KBM-7 (cell line): ENCODE measurements at regions not wholly inside any gene's neighbourhood (a gene's known extent, or its start where the extent isn't known, plus 50 kb on each side); places are given as distances from the start of the nearest gene placed in this dataset.

Experiments
- DNase-seq: peaks from one replicate; pipeline ENCODE4 v3.0.0-alpha.2; 2015
- in situ Hi-C: fragments of 300-500 bp; cut with MboI; formaldehyde crosslinking; loops from 2 replicates; pipeline ENCODE4 v1.14.3; 2020; ENCODE audit warnings: low sequenced_read_pairs, low pct_unique_long_range_greater_than_20kb, mixed read lengths

DNA sequence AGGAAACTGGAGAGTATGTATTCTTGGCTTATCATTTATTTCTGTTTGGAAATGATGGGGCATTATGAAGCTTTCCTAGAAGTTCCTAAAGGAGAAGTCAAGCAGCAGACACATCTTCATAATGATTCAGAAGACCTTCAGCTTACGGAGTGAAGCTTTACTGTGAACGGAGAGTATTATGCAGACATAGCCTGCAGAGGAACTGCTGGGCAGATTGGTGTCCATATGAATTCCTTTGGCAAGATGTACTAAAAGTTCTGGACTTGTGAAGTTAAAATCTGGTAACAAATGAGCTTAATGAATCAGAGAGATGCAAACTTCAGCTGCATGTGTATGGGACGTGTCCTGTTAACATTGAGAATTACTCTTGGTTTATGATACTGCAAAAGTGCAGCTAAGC lies 60.1 kb downstream of the NABP1 start:
- in situ Hi-C loops: no loop called here
- DNase-seq: no peak

DNA sequence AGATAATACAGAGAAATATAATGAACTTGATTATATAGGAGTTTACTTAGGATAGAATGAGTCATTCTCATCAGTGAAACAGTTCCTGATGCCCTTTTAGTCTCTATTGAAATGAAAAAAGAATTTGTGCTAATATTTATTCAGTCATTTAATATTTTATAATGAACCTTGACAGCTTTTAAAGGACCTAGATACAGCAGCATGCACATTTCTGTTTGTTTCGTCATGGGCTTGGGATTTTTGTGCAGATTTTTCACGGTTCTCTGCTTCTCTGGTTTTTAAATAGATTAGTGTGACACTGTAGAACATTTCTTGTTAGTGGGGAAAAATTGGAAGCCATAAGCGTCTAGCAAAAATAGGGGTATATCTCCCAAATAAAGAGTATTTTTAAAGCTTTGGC lies 60.7 kb downstream of the NABP1 start:
- in situ Hi-C loops: no loop called here
- DNase-seq: no peak

DNA sequence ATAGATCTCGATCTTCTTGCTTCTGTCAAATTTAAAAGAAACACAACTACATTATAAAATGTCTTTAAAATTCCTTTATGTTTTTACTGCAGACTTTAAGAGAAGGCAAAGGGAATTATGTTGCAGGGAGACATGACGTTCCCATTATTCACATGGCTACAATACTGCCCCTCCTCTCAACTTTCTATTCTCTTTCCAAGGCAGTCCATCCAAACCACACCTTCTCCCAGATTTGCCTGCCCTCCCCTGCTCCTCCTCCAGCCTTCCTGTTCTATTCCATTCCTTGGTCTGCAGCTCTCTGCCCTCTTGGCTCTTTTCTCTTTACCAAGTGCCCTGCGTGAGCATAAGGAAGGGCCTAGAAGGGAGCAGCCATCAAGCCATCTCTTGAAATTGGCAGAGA lies 61.3 kb downstream of the NABP1 start:
- no peak for DNase-seq
- in situ Hi-C loops: no loop called here

DNA sequence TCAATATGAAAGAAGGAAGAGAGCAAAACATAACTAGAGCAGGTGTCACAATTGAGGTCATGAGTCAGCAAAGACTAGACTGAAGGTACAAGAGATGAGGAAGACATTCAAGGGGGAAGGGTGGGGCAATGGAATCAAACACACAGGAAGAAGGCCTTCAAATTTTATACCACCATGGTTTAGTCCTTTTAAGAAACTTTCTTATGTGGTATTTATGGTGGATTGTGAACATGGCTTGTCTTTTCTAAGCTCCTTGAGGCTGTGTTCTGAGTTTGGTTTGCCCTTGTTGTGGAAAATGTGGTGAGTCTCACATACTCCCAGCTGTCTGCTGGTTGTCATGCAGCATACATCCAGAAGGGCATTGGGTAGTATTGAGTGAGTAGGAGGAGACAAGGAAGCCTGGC lies 62.1 kb downstream of the NABP1 start:
- in situ Hi-C loops: no loop called here
- DNase-seq: peak; percentile 4

DNA sequence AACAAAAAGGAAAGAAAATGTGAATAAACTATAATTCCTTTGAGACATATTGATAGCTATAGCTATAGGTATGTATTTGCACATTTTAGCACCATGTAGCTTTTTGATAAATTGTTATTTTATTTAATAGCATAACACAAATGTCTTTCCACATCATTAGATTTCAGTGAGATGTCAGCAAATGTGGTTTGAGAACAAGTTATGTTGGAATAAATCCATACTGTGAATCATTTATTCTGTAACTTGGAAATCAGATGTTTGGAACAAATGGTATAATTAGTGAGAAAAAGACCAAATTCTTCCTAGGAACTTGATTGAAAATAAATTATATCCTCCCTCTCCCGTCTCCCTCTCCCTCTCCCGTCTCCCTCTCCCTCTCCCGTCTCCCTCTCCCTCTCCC lies 62.8 kb downstream of the NABP1 start:
- in situ Hi-C loops: no loop called here
- DNase-seq: no peak

DNA sequence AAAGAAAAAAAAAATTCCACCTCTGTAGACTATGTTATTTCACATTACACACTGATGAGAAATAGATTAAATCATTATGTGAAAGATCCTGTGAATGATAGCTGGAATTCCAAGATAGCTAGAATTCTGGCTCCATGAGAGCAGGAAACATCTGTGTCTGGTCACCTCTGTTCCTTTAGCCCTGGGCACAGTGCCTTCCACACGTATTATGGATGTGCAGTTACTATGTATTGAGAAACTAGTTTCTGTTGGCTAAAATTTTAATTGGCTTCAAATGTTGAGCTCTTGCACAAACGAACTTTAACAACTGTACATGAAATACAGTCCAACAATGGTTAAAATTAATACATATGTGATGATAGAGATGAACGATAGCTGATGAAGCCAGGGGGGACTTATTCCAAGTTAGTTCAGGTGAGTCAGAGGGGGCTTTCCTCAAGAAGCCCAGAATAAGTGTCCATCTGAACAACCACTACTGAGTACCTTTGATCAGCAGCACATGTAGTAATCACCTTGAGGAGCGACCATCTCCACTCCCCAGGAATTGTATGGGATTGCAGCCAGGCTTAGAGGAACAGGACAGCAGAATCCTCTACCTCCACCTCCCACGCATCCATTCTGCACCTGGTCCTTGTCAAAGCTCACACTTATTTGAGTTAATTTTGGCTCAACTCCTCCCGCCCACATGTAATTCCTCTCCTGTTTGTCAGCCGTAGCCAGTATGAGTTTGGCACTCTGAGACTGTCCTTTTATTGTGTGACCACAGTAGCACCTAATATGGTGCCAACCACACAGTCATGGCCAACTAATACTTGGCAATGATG lies 68.6 kb downstream of the NABP1 start:
- in situ Hi-C loops: no loop called here
- DNase-seq: no peak

DNA sequence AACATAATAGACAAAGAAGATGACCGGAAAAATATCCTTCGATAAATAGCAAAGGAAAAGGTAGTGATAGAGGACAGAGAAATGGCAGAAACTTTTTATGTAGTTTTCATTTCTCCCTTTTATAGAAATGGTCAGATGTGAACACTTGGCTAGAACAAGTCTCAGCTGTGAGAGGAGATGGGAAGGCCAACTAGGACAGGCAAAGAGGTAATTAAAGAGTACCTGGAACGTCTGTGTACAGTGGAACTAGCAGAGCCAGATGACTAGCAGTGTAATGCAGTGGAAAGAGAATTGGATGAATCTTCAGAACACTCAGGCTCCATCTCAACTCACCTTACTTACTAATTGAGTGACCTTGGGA lies 69.2 kb downstream of the NABP1 start:
- in situ Hi-C loops: no loop called here
- DNase-seq: no peak

DNA sequence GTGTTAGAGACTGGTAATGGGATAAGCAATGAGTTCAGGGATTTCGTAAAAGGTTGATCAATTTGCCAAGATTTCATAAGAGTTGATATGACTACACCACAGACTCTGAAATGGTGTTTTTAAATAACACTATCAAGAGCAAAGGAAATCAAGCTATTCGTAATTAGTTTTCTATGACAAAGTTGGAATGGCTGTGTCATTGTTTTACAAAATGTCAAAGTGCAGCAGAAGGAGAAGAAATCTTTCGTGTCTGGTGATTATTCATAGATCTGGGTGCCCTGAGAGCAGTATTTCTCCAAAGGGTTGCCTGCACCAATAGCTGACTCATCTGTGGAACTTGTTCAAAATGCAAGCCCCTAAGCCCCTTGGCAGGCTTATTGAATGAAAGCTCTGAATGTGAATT lies 70.1 kb downstream of the NABP1 start:
- in situ Hi-C loops: no loop called here
- DNase-seq: no peak

DNA sequence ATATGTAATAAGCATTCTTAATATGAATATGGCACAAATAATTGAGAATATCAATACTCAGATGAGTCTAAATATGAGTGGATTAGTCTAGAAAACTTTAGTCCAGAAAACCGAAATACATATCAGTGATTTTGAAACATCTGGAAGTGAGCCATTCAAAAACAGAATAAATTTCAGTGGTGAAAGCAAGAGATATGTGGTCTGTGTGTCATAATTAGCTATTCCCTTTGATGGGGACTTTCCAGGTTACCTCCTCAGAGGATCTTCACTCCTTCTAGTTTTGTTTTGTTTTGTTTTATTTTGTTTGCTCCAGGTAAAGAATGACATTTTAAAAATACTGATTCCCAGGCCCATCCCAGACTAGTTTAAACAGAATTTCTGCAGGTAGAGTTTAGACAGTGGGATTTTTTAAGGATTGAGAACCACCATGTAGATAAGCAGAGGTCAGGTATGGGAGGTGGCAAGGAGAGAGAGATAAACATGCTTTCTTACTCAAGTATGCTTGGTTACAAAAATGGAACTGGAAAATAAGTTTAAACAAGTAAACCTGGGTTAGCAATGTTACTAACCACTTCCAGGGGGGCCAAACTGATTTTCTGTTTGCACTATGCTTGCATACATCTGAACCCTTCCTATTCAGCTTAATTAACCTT lies 70.7 kb downstream of the NABP1 start:
- in situ Hi-C loops: no loop called here
- DNase-seq: no peak

DNA sequence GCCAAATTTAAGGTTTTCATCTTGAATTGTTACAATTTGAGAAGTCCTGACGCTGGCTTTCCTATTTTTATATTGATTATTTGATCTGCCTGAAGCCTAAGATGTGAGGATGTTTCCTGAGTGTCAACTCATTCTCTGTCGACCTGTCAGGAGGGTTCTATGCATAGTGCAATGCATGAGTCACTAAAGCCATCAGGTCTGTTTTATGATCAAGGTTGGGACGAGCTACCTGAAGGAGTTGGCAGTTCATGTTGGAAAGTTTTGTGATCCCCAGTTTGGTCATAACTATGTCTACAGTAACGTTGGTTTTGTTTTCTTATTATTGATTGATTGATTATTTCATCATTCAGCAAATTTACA lies 71.2 kb downstream of the NABP1 start:
- in situ Hi-C loops: no loop called here
- DNase-seq: no peak

DNA sequence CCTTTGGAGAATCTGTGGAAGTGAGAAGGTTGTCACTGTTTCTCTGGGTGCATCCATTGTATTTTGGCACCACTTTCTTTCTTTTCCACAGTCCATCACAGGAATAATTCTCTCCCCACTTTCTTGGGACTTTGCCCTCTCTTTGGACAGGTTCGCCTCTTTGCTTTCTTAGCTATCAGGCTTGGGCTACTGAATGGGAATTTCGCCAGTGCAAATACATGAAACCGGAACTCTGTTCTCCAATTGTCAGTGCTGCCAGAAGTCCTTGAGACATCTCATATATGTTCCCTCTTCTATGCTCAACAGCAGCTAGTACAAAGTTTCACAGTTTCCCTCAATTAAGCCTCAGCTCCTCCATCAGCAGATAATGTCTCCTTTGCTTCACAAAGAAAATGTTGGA lies 76.2 kb downstream of the NABP1 start:
- in situ Hi-C loops: no loop called here

DNA sequence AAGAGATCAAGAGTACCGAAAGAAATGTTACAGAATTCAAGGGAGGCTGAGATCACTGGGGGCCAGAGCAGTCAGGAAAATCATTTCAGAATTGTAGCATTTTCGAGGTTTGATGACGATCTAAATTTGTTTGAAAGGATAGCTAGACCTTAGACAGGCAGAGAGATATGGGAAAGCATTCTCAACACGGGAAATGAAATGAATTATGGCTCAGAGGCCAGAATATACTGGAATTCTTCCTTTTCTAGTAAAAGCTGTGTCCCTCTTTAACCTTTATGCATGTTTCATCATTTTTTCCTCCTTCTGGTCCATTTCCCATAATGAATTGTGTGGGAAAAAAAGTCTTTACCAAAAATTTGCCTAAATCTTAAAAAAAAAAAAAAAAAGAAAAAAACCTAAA lies 78.8 kb downstream of the NABP1 start:
- in situ Hi-C loops: no loop called here

More for the DNA sequence above, 76.2 kb downstream of the NABP1 start:
- DNase-seq: no peak

DNA sequence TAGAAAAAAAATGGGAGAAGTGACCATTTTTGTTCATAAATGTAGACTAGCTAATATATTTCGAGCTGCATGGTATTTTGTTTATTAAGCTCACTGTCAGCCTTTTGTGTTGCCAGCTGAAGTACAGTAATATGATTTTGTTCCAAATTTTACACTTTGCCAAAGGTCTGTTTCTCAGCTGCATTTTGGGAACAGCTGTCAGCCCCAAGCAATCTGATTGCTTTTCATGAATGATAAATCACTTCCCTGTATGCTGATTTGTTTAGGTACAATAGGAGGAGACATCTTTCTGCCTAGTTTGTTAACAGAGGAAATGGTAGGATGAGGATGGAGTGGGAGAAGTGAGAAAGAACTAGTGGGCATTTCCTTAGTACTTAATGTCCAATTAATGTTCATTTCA lies 79.3 kb downstream of the NABP1 start:
- no peak for DNase-seq
- in situ Hi-C loops: no loop called here

More for the DNA sequence above, 78.8 kb downstream of the NABP1 start:
- no peak for DNase-seq

DNA sequence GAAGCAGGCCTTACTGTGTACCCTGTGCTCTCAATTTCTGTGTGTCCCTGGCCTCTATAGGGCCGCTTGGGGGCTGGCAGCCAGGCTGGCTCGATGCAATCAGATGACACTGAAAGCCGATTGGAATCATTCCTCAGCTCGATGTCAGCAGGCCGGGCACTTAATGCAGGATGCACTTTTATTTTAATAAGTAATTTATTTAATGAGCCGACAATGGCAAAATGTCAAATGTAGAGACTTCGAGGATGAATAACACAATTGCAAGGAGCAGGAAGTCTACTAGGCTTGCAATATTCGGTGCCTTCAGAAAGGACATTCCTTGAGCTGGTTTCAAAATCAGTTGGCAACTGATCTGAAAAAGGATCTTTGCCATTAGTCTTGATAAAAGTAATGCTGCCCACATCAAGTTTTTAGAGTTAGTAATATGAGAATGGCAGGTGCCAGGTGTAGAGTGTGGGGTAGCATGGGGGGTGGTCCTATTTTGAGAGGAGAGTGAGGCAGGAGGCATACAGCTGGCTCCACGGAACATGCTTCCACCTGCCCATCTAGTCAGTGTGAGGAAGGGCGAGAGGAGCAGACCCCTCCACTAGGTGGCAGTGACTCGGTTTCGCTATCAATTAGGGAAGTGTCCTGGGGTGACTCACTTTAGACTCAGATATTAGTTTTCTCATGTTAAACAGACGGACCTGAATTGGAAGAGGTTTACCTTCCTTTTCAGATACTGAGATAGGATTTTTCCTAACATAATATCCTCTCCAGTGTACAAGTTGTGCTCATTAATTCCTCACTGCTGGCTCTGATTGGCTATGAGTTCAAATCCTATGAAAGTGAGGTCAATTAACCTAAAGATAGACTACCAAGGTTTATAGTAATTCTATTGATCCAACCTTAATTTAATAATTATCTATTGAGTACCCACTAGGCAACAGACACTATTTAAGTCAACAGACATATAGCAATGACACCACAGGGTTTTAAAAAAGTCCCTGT lies 80.9 kb downstream of the NABP1 start:
- peak; percentile 87 for DNase-seq
- in situ Hi-C loops: no loop called here

DNA sequence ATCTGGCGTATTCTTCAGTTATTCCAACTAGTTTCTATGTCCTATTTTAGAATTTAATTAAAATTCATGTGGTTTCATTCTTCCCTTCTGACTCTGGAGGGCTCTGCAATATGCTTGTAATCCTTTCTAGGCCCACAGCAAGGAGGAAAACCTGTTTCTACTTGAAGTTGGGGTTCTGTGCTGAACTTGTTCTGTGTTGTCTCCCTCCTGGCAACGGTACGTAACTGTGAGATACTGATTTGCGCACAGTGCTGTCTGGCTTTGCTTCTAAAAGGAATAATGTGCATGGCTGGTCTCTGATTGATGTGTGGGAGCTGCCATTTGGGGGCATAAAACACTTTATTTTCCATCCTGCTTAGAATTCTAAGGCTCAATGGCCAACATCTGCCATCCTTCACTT lies 81.7 kb downstream of the NABP1 start:
- no peak for DNase-seq
- in situ Hi-C loops: no loop called here

DNA sequence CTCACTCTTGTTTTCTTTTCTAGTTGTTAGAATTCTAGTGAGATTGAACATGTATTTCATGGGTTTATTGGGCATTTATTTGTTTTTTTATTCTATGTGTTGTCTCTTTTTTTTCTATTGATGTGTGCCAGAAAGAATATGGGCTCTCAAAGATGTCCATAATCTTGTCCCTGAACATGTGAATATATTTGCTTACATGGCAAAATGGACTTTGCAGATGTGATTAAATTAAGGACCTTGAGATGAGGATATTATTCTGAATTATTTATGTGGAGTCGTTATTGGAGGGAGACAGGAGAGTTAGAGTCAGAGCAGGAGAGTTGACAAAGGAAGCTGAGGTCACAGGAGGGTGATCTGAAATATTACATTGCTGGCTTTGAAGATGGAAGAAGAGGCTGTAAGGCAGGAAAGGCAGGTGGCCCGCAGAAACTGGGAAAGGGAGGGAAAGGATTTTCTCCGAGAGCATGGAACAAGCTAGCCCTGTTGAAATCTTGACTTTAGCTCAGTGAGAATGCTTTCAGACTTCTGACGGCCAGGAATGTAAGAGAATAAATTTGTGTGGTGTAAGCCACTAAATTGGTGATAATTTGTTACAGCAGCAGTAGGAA lies 82.8 kb downstream of the NABP1 start:
- no peak for DNase-seq
- in situ Hi-C loops: no loop called here

DNA sequence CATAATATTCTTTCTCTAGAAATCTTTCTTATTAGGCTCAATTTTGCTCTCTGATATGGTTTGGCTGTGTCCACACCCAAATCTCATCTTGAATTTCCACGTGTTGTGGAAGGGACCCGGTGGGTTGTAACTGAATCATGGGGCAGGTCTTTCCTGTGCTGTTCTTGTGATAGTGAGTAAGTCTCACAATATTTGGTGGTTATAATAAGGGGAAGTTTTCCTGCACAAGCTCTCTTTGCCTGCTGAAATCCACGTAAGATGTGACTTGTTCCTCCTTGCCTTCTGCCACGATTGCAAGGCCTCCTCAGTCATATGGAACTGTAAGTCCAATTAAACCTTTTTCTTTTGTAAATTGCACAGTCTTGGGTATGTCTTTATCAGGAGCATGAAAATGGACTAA lies 73.8 kb downstream of the CAVIN2 start:
- in situ Hi-C loops: no loop called here
- DNase-seq: no peak

DNA sequence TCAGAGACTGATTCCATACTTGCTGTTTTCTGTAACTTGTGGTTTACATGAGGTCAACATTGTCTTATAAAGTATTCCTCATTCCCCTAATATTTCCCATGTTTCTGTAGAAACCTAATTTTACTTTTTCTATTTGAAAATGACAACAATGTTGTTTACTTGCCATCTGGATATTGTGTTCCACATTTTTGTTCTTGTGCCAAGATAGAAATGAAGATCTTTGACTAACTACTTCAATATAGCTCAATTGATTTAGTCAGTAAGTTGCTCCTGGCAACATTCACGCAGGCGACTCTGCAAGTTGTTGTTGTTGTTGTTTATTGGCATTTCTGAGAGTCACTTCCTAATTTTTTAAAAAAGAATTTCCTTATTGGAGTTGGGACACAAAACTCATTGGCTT lies 69.5 kb downstream of the CAVIN2 start:
- in situ Hi-C loops: no loop called here
- DNase-seq: no peak

DNA sequence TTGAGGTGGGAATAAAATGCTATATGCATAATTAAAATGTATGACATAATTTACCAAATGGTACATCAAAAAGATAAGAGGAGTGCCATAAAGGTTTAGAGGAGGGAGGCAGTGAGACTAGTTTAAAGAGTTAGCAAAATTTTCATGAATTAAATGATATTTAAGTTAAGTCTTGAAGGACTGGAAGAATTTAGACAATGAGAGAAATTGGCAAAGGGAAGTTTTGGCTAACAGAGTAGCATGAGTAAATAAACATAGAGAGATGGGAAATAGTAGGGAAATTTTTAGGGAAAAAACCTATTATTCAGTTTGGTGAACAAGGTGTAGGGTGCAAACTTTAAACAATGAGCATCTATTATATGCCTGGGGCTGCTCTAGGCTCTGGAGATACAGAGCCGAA lies 68.8 kb downstream of the CAVIN2 start:
- no peak for DNase-seq
- in situ Hi-C loops: no loop called here

DNA sequence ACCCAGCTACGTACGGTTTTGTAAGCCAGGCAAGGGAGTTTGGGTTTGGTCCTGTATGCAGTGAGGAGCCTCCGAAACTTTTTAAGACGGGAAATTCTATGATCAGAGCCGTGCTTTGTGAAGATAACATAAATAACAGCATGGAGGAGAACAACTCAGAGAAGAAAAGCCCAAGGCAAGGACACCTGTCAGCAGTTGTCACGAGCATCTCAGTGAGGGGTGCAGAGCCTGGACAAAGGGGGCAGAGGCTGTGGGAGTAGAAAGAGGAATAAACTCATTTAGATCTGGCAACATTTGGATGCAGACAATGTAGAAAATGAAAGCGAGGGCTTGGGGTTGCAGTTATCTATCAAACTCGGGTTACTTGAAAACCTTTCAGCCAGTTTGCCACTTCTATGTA lies 64.5 kb downstream of the CAVIN2 start:
- DNase-seq: no peak
- in situ Hi-C loops: no loop called here
